IMR-90 (cell line): ENCODE measurements at regions not wholly inside any gene's neighbourhood (a gene's known extent, or its start where the extent isn't known, plus 50 kb on each side); places are given as distances from the start of the nearest gene placed in this dataset.

Experiments
- ATAC-seq: fragments of 200-7000 bp; cut with Tn5 transposase; 2 replicates; pipeline ENCODE4 v1.9.1; 2020; ENCODE audit warnings: low read depth, mild to moderate bottlenecking, moderate library complexity
- BruUV-seq: library from RNA; stranded (reverse); fragments of 400-500 nt; replicated peaks from 2 replicates; lab custom pipeline; 2021; lab: Mats Ljungman, UMichigan
- CTCF ChIA-PET: fragments of 300-600 bp; formaldehyde crosslinking; extraction: SDS; loops from one replicate; lab custom pipeline; 2021; ENCODE audit warnings: antibody characterized with exemption; lab: Yijun Ruan, JAX
- POLR2A ChIA-PET: fragments of 300-600 bp; sonication (Branson Sonifier 250); formaldehyde crosslinking; loops from one replicate; lab custom pipeline; 2022; ENCODE audit warnings: antibody characterized with exemption; ENCODE audit not compliant: unreplicated experiment; lab: Charles Lee
- DNase-seq: peaks from one replicate; pipeline ENCODE4 v3.0.0; 2013
- H2AFZ ChIP-seq: replicated peaks from 2 replicates; pipeline ENCODE3; 2013; ENCODE audit warnings: low read length, mild to moderate bottlenecking; ENCODE audit not compliant: poor library complexity
- H2AK5ac ChIP-seq: 2 replicates; pipeline ENCODE4 v1.6.1; 2013; ENCODE audit warnings: low read depth, low read length, inconsistent platforms
- H2AK9ac ChIP-seq: replicated peaks from 2 replicates; pipeline ENCODE3; 2013; ENCODE audit warnings: mild to moderate bottlenecking, low read depth, low read length, moderate library complexity; ENCODE audit not compliant: poor library complexity
- H2BK120ac ChIP-seq: 2 replicates; pipeline ENCODE4 v1.6.1; 2013; ENCODE audit warnings: low read depth, low read length, inconsistent platforms
- H2BK15ac ChIP-seq: 3 replicates; pipeline ENCODE4 v1.6.1; 2013; ENCODE audit warnings: low read depth, low read length, inconsistent platforms
- H2BK20ac ChIP-seq: 2 replicates; pipeline ENCODE4 v1.6.1; 2013; ENCODE audit warnings: low read depth, mild to moderate bottlenecking, inconsistent platforms, low read length, moderate library complexity
- H2BK5ac ChIP-seq: 2 replicates; pipeline ENCODE4 v1.6.1; 2013; ENCODE audit warnings: mild to moderate bottlenecking, low read depth, low read length, inconsistent platforms; ENCODE audit not compliant: poor library complexity, severe bottlenecking
- H3K14ac ChIP-seq: replicated peaks from 2 replicates; pipeline ENCODE4 v1.6.1; 2013; ENCODE audit warnings: low read depth, low read length, inconsistent platforms
- H3K18ac ChIP-seq: 2 replicates; pipeline ENCODE4 v1.6.1; 2013; ENCODE audit warnings: low read depth, low read length, control low read depth
- H3K23ac ChIP-seq: 2 replicates; pipeline ENCODE4 v1.6.1; 2013; ENCODE audit warnings: low read depth, low read length, inconsistent platforms
- H3K27ac ChIP-seq: 2 replicates; pipeline ENCODE4 v1.5.1; 2013; ENCODE audit warnings: mild to moderate bottlenecking, control low read depth, low read length; ENCODE audit not compliant: insufficient read depth
- H3K27me3 ChIP-seq: 2 replicates; pipeline ENCODE4 v1.6.1; 2013; ENCODE audit warnings: low read length; ENCODE audit not compliant: control insufficient read depth, insufficient read depth
- H3K36me3 ChIP-seq: 2 replicates; pipeline ENCODE4 v1.6.1; 2013; ENCODE audit warnings: low read length, mixed read lengths; ENCODE audit not compliant: control insufficient read depth, insufficient read depth
- H3K4ac ChIP-seq: 2 replicates; pipeline ENCODE4 v1.6.1; 2013; ENCODE audit warnings: low read depth, low read length, inconsistent platforms
- H3K4me1 ChIP-seq: 2 replicates; pipeline ENCODE4 v1.6.1; 2013; ENCODE audit warnings: low read length, mixed read lengths; ENCODE audit not compliant: control insufficient read depth, insufficient read depth
- H3K4me2 ChIP-seq: 2 replicates; pipeline ENCODE4 v1.6.1; 2013; ENCODE audit warnings: low read depth, mild to moderate bottlenecking, control low read depth, low read length, moderate library complexity
- H3K4me3 ChIP-seq: 2 replicates; pipeline ENCODE4 v1.5.1; 2013; ENCODE audit warnings: low read depth, mild to moderate bottlenecking, control low read depth, low read length, moderate library complexity; ENCODE audit not compliant: insufficient read depth
- H3K56ac ChIP-seq: 2 replicates; pipeline ENCODE4 v1.6.1; 2013; ENCODE audit warnings: low read length, inconsistent platforms; ENCODE audit not compliant: insufficient read depth; ENCODE audit errors: extremely low read depth
- H3K79me1 ChIP-seq, 2 experiments: 2 replicates each; pipeline ENCODE4 v1.6.1; 2013; ENCODE audit warnings: low read length in 2 of 2, inconsistent platforms in 1 of 2, low read depth in 1 of 2
- H3K9ac ChIP-seq: 2 replicates; pipeline ENCODE4 v1.6.1; 2013; ENCODE audit warnings: low read depth, low read length, control low read depth
- H3K9me1 ChIP-seq: 2 replicates; pipeline ENCODE4 v1.6.1; 2013; ENCODE audit warnings: low read length, inconsistent platforms; ENCODE audit not compliant: insufficient read depth
- H3K9me3 ChIP-seq: 2 replicates; pipeline ENCODE4 v1.6.1; 2013; ENCODE audit warnings: low read length; ENCODE audit not compliant: control insufficient read depth, insufficient read depth
- H4K20me1 ChIP-seq: 2 replicates; pipeline ENCODE4 v1.6.1; 2013; ENCODE audit warnings: low read length, inconsistent platforms; ENCODE audit not compliant: insufficient read depth
- H4K5ac ChIP-seq: 2 replicates; pipeline ENCODE4 v1.6.1; 2013; ENCODE audit warnings: mild to moderate bottlenecking, low read depth, low read length, control low read depth
- H4K8ac ChIP-seq, 2 experiments: 2 replicates each; pipeline ENCODE4 v1.6.1; 2013; ENCODE audit warnings: low read depth in 2 of 2, low read length in 2 of 2, control low read depth in 1 of 2, inconsistent platforms in 1 of 2
- H4K91ac ChIP-seq: 2 replicates; pipeline ENCODE4 v1.6.1; 2013; ENCODE audit warnings: low read depth, low read length, inconsistent platforms; ENCODE audit not compliant: insufficient read depth
- BHLHE40 ChIP-seq: fragments of 150-350 bp; IDR thresholded peaks from 2 replicates; pipeline ENCODE4 v1.6.1; 2016; ENCODE audit warnings: mild to moderate bottlenecking, low read depth, low read length
- ELK1 ChIP-seq: fragments of 150-350 bp; IDR thresholded peaks from 2 replicates; pipeline ENCODE4 v1.6.1; 2016; ENCODE audit warnings: low read depth, mild to moderate bottlenecking, low read length, moderate library complexity, borderline replicate concordance
- MAFK ChIP-seq: IDR thresholded peaks from 2 replicates; pipeline ENCODE4 v1.6.1; 2012; ENCODE audit warnings: low read depth, low read length, improper control_type of control experiment
- MAZ ChIP-seq: IDR thresholded peaks from 2 replicates; pipeline ENCODE4 v1.6.1; 2012; ENCODE audit warnings: low read depth, mild to moderate bottlenecking, low read length, improper control_type of control experiment, moderate library complexity, borderline replicate concordance
- MXI1 ChIP-seq: IDR thresholded peaks from 2 replicates; pipeline ENCODE4 v1.6.1; 2012; ENCODE audit warnings: low read depth, mild to moderate bottlenecking, low read length, moderate library complexity, borderline replicate concordance
- RAD21 ChIP-seq: IDR thresholded peaks from 2 replicates; pipeline ENCODE4 v1.6.1; 2012; ENCODE audit warnings: low read length, improper control_type of control experiment
- WGBS, 2 experiments: methylation state at CpG; one replicate each; pipeline versions ENCODE4 v1.1.5 to v1.1.7; 2013; ENCODE audit warnings: missing lambda C conversion rate in 2 of 2; ENCODE audit not compliant: insufficient read length in 1 of 2; ENCODE audit errors: extremely low coverage in 2 of 2; 5-methylcytosine and 5-hydroxymethylcytosine counted together
- dilution Hi-C: fragments of 300-500 bp; cut with HindIII; formaldehyde crosslinking; loops from one replicate; pipeline ENCODE4 v1.14.3; 2018; ENCODE audit warnings: low sequenced_read_pairs; ENCODE audit not compliant: unreplicated experiment
- in situ Hi-C: fragments of 300-500 bp; cut with MboI; formaldehyde crosslinking; loops from 3 replicates; pipeline ENCODE4 v1.14.3; 2019; ENCODE audit warnings: low sequenced_read_pairs, inconsistent platforms, mixed read lengths
- intact Hi-C: fragments of 100-400 bp; cut with micrococcal nuclease; formaldehyde crosslinking; loops from 2 replicates; pipeline ENCODE4 v1.10.0; 2022

GRCh38 chr18:39666541-39666940 is 2100.9 kb upstream of the CELF4 start:
- Histone ChIP-seq H4K5ac (no peak overlapping the region), H2AK5ac (no peak overlapping the region), H3K79me1 (no peaks in the 10 kb centered on the region; a peak in 1 of 4 replicates), H3K9me1 (no peaks in the 10 kb centered on the region), H3K4me3 (no peak overlapping the region), H3K36me3 (no peaks in the 10 kb centered on the region), H2AK9ac (no peak overlapping the region), H3K18ac (no peak overlapping the region), H3K27me3 (no peaks in the 10 kb centered on the region), H3K9ac (no peak overlapping the region), H4K8ac (no peak overlapping the region), H2BK5ac (no peak overlapping the region), H3K56ac (no peak overlapping the region), H2BK120ac (no peak overlapping the region), H2AFZ (no peak overlapping the region), H4K91ac (no peak overlapping the region), H3K27ac (no peak overlapping the region), H3K4ac (no peak overlapping the region), H3K14ac (no peak overlapping the region), H3K4me2 (no peak overlapping the region), H2BK15ac (no peak overlapping the region), H3K9me3 (no peaks in the 10 kb centered on the region), H2BK20ac (no peak overlapping the region), H3K4me1 (no peaks in the 10 kb centered on the region), H3K23ac (no peak overlapping the region), H4K20me1 (no peaks in the 10 kb centered on the region)
- ATAC-seq (no peak), DNase-seq (no peak)
- POLR2A ChIA-PET: no interaction called here
- TF ChIP-seq MAZ (no peak), MXI1 (no peak), BHLHE40 (no peak), MAFK (no peak), ELK1 (no peak), RAD21 (no peak)
- WGBS, 2 experiments: no CpG with 5 or more reads among the region's 2 CpGs
- dilution Hi-C loops: no loop called here
- no TSS peak for BruUV-seq
- intact Hi-C loops: no loop called here
- in situ Hi-C loops: no loop called here
- CTCF ChIA-PET: no interaction called here
